CD1c-positive myeloid dendritic cell (primary cell): ENCODE measurements at regions not wholly inside any gene's neighbourhood (a gene's known extent, or its start where the extent isn't known, plus 50 kb on each side); places are given as distances from the start of the nearest gene placed in this dataset.
"Not testable (repeated sequence)": the region's sequence is repeated elsewhere in the genome, so short reads cannot be mapped to it uniquely, and the experiment has no call there.

Experiments
- DNase-seq: peaks from one replicate; pipeline ENCODE4 v3.0.0-alpha.2; 2016; ENCODE audit errors: extremely low spot score

DNA sequence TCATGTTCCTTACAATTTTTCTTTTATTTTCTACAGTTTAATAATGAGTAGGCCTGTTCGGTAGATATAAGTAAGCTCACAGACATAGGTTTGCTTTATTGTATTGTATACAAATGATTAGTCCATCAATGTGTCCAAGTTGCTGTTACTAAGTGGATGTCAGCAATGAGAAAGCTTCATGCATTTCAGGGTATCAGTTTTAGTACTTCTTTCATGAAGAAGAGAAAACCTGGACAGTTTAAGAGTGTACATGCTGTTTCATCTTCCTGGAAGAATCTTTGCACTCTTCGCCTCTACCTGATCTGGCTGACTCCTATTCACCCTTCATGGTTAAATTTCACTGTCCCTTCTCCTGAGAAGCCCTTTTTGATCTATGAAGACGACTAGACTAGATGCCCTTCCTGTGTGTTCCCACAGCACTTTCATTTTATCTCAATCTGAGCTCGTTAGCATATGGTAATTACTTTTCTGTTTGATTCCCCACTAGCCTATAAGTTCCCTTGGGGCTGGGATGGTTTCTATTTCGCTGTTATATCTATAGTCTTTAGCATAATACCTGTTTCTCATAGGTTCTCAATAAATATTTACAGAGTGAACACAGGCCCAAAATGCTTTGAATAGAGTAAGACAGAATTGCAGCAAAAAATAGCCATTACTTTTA, 70.7 kb downstream of the CETN3 start:
- DNase-seq = no peak

DNA sequence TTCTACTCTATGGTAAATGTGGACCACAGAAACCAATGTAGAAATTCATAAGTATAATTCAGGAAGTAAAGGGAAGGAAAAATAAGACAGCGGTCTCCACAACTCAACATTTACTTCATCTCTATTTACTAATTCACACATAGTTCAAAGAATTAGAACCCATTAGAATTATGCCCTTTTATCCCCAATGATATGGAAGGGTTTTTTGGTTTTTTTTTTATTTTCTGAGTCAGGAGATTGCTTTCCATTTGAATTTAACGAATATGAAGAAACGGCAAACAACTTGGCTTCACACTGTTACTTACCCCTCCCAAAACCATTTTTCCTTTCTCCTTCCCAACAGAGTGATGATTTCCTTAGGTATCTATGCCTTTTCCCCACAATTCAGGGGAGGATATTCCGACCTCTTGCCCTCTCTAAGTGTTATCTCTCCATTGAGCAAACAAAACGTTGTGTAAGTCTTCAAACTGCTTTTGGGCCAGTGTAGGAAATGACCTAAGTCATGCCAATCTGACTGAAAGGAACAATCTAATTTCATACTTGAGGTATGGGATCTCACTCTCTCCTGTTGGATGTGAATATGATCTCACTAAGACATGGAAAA, 72.0 kb downstream of the CETN3 start:
- DNase-seq = no peak

DNA sequence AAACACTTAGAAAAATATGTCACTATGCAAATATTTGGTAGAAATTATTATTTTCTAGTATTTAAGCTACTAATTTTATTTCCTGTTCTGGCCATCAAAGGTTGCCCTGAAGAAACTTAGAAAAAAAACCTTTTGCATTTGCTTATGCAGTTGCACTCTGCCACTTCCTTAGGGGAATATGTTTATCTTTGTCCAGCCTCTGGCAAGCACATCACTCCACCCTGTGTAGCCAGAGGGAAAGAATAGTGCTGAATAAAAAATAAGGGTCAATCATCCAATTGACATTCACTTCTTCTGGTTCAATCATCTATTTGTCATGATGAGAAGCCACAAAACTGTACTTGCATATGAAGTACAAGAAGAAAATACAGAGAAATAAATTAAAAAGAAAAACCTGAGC, 72.8 kb downstream of the CETN3 start:
- DNase-seq = no peak

DNA sequence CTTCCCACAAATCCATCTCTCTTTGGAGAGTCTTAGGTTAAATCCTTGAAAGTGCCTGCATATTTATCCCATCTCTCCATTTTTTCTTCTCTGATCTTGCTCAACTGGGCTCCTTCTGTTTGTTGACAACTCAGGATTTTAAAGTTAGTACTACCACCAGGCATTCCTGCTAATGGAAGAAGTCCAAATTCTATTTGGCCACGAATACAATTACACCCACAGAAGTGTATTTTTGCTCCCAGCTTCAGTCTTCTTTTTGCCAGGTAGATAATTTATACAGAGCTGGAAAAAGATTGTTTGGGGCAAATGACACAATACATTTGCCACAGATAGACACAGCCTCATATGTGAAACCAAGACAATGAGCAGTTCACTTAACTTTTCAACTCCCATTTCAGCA, 74.8 kb downstream of the CETN3 start:
- no peak for DNase-seq

DNA sequence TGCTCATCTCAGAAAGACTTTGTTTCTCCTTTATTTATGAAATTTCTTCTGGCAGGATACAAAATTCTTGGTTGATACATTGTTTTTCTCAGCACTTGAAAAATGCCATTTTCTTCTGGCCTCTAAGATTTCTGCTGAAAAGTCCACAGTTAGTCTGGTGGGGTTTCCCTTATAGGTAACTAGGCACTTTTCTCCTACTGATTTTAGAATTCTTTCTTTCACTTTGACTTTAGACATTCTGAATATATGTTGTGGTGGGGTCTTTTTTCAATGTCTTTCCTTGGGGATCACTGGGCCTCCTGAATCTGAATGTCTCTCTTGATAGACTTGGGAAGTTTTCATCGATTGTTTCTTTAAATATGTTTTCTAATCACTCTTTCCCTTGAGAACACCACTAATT, 79.6 kb downstream of the CETN3 start:
- DNase-seq = no peak

DNA sequence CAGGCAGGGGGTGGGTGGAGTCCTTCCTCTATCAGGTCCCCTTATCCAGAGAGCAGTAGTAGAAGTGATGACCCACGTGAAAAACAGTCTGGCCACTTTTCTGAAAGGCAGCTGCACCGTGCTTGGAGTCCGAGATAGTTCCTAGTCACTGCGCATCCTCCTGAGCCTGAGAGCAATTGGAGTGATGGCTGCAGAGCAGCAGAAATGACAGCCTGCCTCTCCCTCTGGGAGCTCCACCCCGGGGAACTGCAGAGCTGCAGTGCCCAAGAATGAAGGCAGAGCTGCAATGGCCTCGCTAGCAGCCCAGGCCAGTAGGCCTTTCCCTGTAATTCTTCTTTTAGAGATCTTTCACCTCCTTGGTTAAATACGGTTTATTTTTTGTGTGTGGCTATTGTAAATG, 82.6 kb downstream of the CETN3 start:
- DNase-seq = no peak

GRCh38 chr5:90325093-90325492, 84.5 kb downstream of the CETN3 start:
- DNase-seq = no peak

DNA sequence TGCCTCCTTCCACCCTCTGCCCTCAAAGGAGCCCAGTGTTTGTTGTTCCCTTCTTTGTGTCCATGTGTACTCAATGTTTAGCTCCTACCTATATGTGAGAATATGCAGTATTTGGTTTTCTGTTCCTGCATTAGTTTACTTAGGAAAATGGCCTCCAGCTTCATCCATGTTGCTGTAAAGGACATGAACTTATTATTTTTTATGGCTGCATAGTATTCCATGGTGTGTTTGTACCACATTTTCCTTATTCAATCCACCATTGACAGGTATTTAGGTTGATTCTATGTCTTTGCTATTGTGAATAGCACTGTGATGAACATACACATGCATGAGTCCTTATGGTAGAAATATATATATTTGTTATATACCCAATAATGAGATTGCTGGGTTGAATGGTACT, 89.2 kb downstream of the CETN3 start:
- not testable (repeated sequence) for DNase-seq

DNA sequence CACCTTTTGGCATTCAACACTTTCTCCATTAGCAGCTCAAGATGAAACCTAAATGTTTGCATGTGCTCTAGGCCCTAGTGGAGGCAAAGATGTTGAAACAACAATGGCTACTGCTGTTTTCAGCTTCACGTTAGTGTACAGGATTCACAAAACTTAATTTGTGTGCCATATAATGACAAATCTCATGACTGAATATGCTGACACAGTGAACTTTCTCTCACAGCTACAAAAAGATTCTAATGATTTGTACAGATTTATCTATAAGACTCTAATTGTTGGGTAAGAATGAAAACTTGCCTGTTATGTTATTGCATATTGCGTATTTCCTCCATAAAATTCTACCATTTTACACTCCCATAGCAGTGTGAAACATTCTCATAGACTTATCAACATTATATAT, 97.5 kb downstream of the CETN3 start:
- DNase-seq = no peak

GRCh38 chr5:90311401-90311800, 98.2 kb downstream of the CETN3 start:
- DNase-seq = no peak

DNA sequence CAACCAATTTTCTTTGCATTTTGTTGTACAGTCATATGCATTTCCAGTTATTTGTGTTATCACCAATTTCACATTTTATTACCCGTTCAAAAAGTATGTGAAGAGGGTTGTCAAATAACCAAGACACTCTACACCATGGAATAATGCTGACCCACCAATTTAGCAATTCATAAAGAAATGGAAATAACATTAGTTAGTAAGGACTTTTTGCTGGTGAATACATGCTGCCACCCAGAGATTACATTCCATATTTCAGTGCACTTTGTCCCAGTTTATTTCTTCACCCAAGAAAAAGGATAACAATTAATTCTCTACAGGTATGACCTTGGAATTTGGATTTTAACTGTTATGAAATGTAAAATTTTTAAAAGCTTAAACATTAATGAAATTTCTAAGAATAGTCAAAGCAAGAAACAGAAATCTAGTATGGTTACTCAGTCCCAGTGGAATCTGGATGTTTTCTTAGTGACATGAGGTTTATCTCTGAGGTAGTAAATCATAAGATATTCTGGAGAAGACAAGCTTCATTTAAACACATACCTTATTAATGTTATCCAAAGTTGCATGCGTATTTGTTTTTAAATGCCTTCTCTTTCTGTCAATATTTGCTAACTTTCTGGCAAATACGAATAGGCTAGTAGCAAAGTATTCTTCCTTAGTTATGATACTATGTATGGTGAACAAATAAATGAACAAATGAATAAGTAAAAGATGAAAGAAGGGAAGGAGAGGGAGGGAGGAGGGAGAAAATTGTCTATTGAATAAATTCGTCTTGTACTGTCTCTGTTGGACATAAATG, 100.6 kb downstream of the CETN3 start:
- no peak for DNase-seq

DNA sequence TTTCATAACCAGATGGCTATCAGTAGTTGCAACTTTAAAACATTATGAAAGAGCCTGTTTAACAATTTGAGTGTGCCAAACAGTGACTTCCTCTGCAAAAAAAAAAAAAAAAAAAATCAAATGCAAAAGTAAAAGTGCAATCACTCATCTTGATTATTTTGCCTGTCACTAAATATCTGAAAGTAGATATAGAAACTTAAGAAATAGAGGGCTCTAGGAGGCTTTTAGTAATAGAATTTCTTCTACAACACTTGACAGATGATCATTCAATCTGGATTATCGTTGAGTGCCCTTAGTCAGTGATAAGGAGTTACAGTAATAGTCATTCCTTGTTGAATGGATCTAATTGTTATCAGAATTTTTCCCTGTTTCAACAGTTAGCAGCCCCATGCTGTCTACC, 101.8 kb downstream of the CETN3 start:
- DNase-seq = no peak

DNA sequence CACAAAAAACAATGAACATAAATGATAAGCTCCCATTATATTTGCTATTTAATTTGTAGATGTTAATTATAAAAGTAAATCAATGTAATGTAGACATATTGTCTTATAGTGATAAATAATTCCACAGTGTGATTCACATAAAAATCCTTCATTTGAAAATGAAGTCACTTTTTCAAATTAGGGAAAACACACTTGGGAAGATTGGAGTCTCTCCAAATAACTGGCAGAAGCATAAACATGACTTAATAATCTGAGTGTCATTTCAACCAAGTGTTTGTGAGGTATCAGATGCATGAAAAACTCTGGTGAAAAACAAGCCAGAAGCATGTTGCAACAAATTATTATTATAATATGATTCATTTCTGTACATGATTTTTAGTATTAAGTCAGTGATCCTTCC, 102.2 kb downstream of the CETN3 start:
- DNase-seq = no peak

DNA sequence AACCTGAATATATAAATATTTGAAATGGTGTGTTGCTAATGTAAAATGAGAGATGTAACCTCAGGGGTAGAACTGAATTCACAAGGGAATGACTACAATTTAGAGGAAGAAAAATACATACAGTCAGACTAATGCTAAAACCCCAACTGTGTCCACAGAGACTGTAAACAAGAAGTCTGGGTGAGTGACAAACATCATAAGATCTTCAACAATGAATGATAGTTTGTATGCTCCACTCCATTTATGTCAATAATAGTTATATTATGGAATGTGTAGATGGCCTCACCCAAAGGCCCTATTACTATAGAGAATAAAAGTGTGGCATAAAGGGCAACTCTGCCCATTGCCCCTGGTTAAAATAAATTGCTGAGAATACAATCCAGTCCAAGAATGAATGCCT, 102.9 kb downstream of the CETN3 start:
- DNase-seq = no peak

DNA sequence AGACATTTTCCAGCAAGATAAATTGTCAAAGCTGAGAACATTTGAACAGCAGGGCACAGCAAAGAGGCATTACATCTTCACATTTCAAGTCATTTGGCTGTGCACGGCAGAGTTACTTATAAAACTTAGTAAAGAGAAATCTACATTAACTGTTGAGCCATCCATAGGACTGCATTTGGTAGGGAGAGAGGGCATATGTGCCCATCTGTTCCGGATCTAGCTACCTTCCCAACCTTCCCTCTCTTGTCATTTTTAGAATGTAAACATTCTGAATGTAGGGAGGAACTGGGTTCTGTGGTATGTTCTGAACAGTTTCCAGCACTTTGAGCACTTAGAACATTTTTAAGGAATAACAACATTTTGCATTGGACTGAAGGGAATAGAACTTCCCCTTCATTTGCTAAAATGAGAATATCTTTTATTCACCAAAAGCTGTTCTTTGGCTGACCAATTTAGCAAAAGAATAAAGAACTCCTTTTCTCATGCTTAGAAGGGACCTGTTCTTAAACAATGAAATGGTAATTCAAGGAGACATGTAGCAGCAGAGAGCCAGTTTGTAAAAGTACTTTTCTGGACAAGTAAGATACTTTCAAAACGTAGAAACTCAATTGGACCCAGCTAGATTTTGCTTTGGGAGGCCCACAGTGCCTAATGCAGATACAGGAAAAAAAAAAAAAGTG, 104.4 kb downstream of the CETN3 start:
- DNase-seq = no peak

- no peak for DNase-seq
These were observed 108.3 kb downstream of the CETN3 start for GRCh38 chr5:90301248-90301647.

- DNase-seq = no peak
These were observed 112.4 kb downstream of the CETN3 start for GRCh38 chr5:90297045-90297764.

DNA sequence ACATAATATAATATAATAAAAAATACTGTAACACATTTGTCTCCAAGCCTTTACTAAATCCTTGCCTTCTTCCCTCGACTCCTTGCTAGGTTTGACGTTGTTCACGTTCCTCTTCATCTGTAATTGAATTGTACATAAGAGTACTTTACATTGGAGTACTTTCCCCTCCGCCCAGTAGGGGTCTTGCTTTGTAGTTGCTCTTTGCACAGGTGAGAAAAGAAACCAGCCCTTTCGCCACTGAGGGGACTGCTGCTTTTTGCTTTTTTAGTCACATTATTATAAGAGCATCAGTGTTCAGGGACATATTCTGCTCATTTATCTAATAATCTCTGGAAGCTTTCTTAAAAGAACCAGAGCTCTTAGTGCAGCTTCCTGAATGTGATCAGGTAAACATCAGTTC, 115.0 kb downstream of the CETN3 start:
- DNase-seq = no peak

GRCh38 chr5:90293931-90294330, 115.6 kb downstream of the CETN3 start:
- no peak for DNase-seq

DNA sequence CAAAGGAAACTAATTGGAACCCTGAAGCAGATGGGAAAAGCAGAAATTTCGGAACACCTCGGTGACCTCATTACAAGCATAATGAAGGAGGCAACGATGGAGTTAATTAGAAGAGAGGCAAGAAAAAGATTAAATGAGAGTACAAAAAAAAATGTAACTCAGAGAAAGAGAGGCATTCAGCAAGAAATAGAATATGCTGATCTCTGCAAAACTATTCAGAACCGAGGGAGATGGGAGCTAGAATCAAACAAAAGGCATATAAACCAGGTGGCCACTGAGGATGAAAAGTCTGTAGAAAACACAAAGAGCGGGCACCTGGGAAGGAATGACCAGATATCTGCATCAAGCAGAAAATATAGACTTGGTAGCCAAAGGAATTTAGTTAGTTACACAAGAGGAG, 118.9 kb downstream of the CETN3 start:
- no peak for DNase-seq

- no peak for DNase-seq
These were observed 119.7 kb downstream of the CETN3 start for GRCh38 chr5:90289837-90290236.

- DNase-seq = no peak
These were observed 122.5 kb downstream of the CETN3 start for GRCh38 chr5:90287036-90287435.
